Heart right ventricle (tissue), 16 donors: ENCODE measurements at regions not wholly inside any gene's neighbourhood (a gene's known extent, or its start where the extent isn't known, plus 50 kb on each side); places are given as distances from the start of the nearest gene placed in this dataset.

Experiments
- ATAC-seq, 8 donors: fragments of 200-7000 bp; cut with Tn5 transposase; one replicate each; pipeline ENCODE4 v1.9.1; 2020; ENCODE audit warnings: mild to moderate bottlenecking in 8 of 8, moderate library complexity in 8 of 8, moderate number of reproducible peaks in 1 of 8
- DNase-seq, 2 donors: peaks; one replicate each; pipeline ENCODE4 v3.0.0-alpha.2; 2020
- H3K27ac ChIP-seq, 10 donors: fragments of 200-600 bp; sonication (generic) in 2 of 10; one replicate each; pipeline versions ENCODE4 v1.5.0 to v1.8.0; 2020 to 2022; ENCODE audit warnings: mild to moderate bottlenecking in 3 of 10
- H3K27me3 ChIP-seq, 7 donors: fragments of 200-600 bp; one replicate each; pipeline ENCODE4 v1.8.0; 2021 to 2022; ENCODE audit warnings: mild to moderate bottlenecking in 2 of 7
- H3K36me3 ChIP-seq, 9 donors: fragments of 200-600 bp; sonication (generic) in 1 of 9; one replicate each; pipeline versions ENCODE4 v1.5.0 to v1.8.0; 2020 to 2022; ENCODE audit warnings: mild to moderate bottlenecking in 2 of 9
- H3K4me1 ChIP-seq, 9 donors: fragments of 200-600 bp; sonication (generic) in 1 of 9; one replicate each; pipeline versions ENCODE4 v1.5.0 to v1.8.0; 2020 to 2022; ENCODE audit warnings: mild to moderate bottlenecking in 4 of 9
- H3K4me3 ChIP-seq, 10 donors: fragments of 200-600 bp; sonication (generic) in 2 of 10; one replicate each; pipeline versions ENCODE4 v1.5.0 to v1.8.0; 2020 to 2022; ENCODE audit warnings: mild to moderate bottlenecking in 7 of 10, moderate library complexity in 2 of 10
- H3K9me3 ChIP-seq, 11 donors: fragments of 200-600 bp in 10 of 11; sonication (generic) in 2 of 11; one replicate each; pipeline versions ENCODE4 v1.5.0 to v1.8.0; 2013 to 2022; ENCODE audit warnings: mild to moderate bottlenecking in 2 of 11, control low read depth in 1 of 11, moderate library complexity in 1 of 11
- CTCF ChIP-seq, 9 donors: fragments of 200-600 bp; sonication (generic) in 2 of 9; IDR thresholded peaks; one replicate each; pipeline versions ENCODE4 v1.5.0 to v1.8.0; 2021 to 2022; ENCODE audit warnings: antibody characterized with exemption in 9 of 9, mild to moderate bottlenecking in 5 of 9, moderate library complexity in 1 of 9
- WGBS, 2 donors: extraction: QIAGEN DNeasy Blood & Tissue Kit; methylation state at CpG; one replicate each; pipeline ENCODE4 v1.1.7; 2013; ENCODE audit warnings: inconsistent platforms in 1 of 2; 5-methylcytosine and 5-hydroxymethylcytosine counted together
- intact Hi-C, 10 donors: fragments of 100-400 bp; cut with DNase I; formaldehyde crosslinking; loops; one replicate each; pipeline versions ENCODE4 v1.11.1 to v1.14.2; 2022
- donor health status: Arrhythmogenic right ventricular cardiomyopathy.
- donor health status: ischemic (EF 13 %, LVEDD 7.1; RV severe dilation, severe dysfunction).
- donor health status: healthy with polysubstance abuse.
- donor health status: DM: no; HTN: yes; CAD: no.
- donor health status: DM: no; HTN: no; CAD: no.
- donor health status: ischemic (EF 25% LVEDD 6.9; RV normal size, moderate dysfunction).
- donor health status: ischemic (EF 25% LVEDD 5.7; RV mildly dilated, moderate dysfunction).
- donor health status: healthy.
- donor health status: DM: yes; HTN: yes; CAD: no.
- donor health status: Ischemic cardiomyopathy.
- donor health status: ischemic (EF 35%, LVEDD 5.7; RV mildly dilated, moderate dysfunction).
- donor health status: nonischemic (EF 11% LVEDD 7.7; RV severe dilation, severe dysfunction).
- donor health status: DM: yes; HTN: yes; CAD: no.
- donor health status: PGD.
- donor health status: ischemic (EF 29% LVEDD 5.4; RV normal size, mild dysfunction).
- donor health status: nonischemic (EF 23%, LVEDD 6.1; RV moderate dilation, normal function).

DNA sequence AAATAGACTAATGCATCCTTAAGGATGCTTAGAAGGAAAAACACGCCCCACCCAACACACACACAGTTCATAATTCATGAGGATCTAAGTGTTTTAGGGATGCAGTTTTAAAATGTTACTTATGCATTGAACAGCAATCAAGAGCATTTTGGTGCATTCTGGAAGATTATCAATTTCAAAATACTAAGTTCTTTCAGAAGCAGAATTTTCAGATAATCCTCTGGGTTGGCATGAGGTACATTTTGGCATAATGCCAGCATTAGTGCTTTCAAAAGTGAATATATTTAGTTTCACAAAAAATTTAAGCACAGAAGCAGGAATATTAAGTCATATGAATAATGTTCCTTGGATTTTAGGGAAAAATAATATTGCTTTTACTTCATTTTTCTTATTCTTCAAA lies 937.1 kb downstream of the REEP3 start:
- intact Hi-C loops: no loop called here
- Histone ChIP-seq H3K9me3 (peaks cover 0 to 10% (median 0%) of the 10 kb centered on the region in 11 donors), H3K36me3 (no peaks in the 10 kb centered on the region), H3K27ac (no peak overlapping the region), H3K4me1 (no peaks in the 10 kb centered on the region), H3K4me3 (no peak overlapping the region), H3K27me3 (no peaks in the 10 kb centered on the region)
- no peak for ATAC-seq
- 70 to 89% methylated on average over 1 of the region's 1 CpG for WGBS, 2 donors
- no peak for TF ChIP-seq CTCF (IDR thresholded peaks at IDR 0.05)
- no peak for DNase-seq

DNA sequence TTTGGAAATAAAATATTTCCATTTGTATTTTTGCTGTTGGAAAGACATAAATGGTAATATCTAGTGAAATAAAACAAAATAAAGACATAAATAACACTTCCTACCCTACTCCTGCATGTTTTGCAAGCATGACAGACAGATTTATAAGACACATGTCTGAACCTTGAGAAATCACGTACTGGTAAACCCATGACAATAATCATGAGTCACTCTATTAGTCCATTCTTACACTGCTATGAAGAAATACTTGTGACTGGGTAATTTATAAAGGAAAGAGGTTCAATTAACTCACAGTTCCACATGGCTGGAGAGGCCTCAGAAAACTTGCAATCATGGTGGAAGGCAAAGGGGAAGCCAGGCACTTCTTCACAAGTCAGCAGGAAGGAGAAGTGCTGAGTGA lies 942.2 kb downstream of the REEP3 start:
- no peak for TF ChIP-seq CTCF (IDR thresholded peaks at IDR 0.05)
- no peaks in the 10 kb centered on the region for H3K36me3 ChIP-seq
- 66 to 81% methylated on average over 1 of the region's 1 CpG for WGBS, 2 donors
- ATAC-seq: no peak
- intact Hi-C loops: no loop called here
- H3K4me3 ChIP-seq: no peak overlapping the region
- no peaks in the 10 kb centered on the region for H3K27me3 ChIP-seq
- no peak overlapping the region for H3K27ac ChIP-seq
- no peak for DNase-seq
- no peaks in the 10 kb centered on the region for H3K4me1 ChIP-seq
- H3K9me3 ChIP-seq: peaks cover 0 to 31% (median 0%) of the 10 kb centered on the region in 11 donors

DNA sequence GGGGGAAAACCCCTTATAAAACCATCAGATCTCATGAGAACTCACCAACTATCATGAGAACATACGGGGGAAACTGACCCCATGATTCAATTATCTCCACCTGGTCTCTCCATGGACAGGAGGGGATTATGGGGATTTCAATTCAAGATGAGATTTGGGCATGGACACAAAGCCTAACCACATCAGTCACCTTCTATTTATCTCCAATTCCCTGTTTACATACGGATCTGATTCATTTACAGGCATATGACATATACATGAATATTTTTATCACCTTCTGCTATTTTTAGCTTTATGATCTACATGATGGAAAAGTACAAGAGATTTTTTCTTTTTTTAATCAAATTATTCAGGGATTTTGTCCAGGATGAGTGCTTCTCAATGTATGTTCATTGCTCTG lies 944.5 kb downstream of the REEP3 start:
- intact Hi-C loops: no loop called here
- Histone ChIP-seq H3K4me3 (no peak overlapping the region), H3K27me3 (no peaks in the 10 kb centered on the region), H3K27ac (no peak overlapping the region), H3K9me3 (peaks cover 0 to 36% (median 0%) of the 10 kb centered on the region in 11 donors), H3K36me3 (no peaks in the 10 kb centered on the region), H3K4me1 (no peaks in the 10 kb centered on the region)
- WGBS, 2 donors: 58 to 65% methylated on average over 2 of the region's 2 CpGs
- DNase-seq: no peak
- ATAC-seq: no peak
- TF ChIP-seq CTCF (IDR thresholded peaks at IDR 0.05): no peak

GRCh38 chr10:64468219-64468618 lies 947.0 kb downstream of the REEP3 start:
- intact Hi-C loops: no loop called here
- DNase-seq: no peak
- Histone ChIP-seq H3K27me3 (no peaks in the 10 kb centered on the region), H3K27ac (no peak overlapping the region), H3K36me3 (no peaks in the 10 kb centered on the region), H3K4me1 (no peaks in the 10 kb centered on the region), H3K9me3 (peaks cover 0 to 40% (median 0%) of the 10 kb centered on the region in 11 donors), H3K4me3 (no peak overlapping the region)
- ATAC-seq: no peak
- 75 to 89% methylated on average over 2 of the region's 2 CpGs for WGBS, 2 donors
- no peak for TF ChIP-seq CTCF (IDR thresholded peaks at IDR 0.05)

GRCh38 chr10:64476506-64476905 lies 955.3 kb downstream of the REEP3 start:
- DNase-seq: no peak
- no peaks in the 10 kb centered on the region for H3K4me1 ChIP-seq
- H3K36me3 ChIP-seq: no peaks in the 10 kb centered on the region
- ATAC-seq: no peak
- H3K27me3 ChIP-seq: no peaks in the 10 kb centered on the region
- H3K4me3 ChIP-seq: no peak overlapping the region
- TF ChIP-seq CTCF (IDR thresholded peaks at IDR 0.05): no peak
- intact Hi-C loops: no loop called here
- no peak overlapping the region for H3K27ac ChIP-seq
- peaks cover 0 to 22% (median 0%) of the 10 kb centered on the region in 11 donors for H3K9me3 ChIP-seq
